ENCODE measurements at regions not wholly inside any gene's neighbourhood (a gene's known extent, or its start where the extent isn't known, plus 50 kb on each side); places are given as distances from the start of the nearest gene placed in this dataset.

DNA sequence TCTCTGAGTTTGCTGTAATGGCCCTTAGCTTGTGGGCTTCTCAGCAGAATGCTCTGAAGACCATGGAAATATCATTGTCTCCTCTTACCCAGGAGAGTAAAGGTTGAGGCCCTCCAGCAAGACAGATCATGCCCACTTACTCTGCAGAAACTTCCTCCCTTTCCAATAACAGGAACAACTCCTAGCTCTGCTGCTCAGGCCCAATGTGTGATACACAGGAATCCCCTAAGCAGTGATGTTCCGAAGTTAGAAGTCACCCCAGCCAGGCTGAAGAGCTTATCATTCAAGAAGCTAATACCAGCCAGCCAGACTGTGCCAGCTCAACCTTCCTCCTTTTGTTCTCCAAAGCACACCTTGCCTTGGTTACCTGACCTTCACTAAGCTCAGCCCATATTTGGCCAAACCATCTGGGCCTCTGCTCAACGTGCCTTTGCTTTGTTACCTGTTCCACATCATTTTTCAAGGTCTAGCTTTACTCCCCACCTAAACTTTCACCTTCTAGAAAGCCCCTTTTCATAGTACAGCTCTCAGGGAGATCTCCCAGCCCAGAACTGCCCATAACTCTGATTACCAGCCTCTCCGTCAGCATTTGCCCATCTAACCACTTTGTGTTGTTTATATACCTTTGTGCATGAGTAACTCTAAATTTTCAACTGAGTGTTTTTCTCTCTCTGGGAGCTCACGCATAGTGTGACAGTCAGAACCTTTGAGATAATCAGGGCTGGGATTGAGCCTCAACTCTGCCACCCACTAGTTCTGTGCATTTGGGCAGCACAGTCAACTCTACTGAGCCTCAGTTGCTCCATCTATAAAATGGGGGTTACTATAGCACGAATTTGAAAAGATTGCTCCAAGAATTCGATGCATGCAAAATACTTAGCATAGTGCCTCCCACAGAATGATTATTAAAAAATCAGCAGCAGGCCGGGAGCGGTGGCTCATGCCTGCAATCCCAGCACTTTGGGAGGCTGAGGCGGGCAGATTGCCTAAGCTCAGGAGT is 107.6 kb upstream of the CPEB4 start:
- no peaks in the 10 kb centered on the region for H3K27me3 Mint-ChIP-seq
- no peaks in the 10 kb centered on the region for H3K36me3 ChIP-seq (ENCODE audit: insufficient read depth, low read length)
- no peak overlapping the region for H3K4me3 Mint-ChIP-seq
- ATAC-seq (ENCODE audit: poor library complexity) = no peak
- H3K36me3 Mint-ChIP-seq (ENCODE audit: low read depth) = no peaks in the 10 kb centered on the region
- H3K27me3 ChIP-seq (ENCODE audit: control insufficient read depth in 1 of 2, insufficient read depth in 2 of 2, low read length in 2 of 2) = no peaks in the 10 kb centered on the region
- no peaks in the 10 kb centered on the region for H3K9me3 ChIP-seq (ENCODE audit: control insufficient read depth in 1 of 2, insufficient read depth in 1 of 2, low read length in 2 of 2)
- peaks cover 9% of the 10 kb centered on the region for H3K4me1 ChIP-seq (ENCODE audit: insufficient read depth, low read length)
- no peak overlapping the region for H3K4me3 ChIP-seq (ENCODE audit: low read length)
- no peaks in the 10 kb centered on the region for H3K9me3 Mint-ChIP-seq
- H3K4me1 Mint-ChIP-seq (ENCODE audit: low read depth) = peaks cover 19% of the 10 kb centered on the region
- H3K27ac Mint-ChIP-seq = no peak overlapping the region
- intact Hi-C loops (cut with DNase I, micrococcal nuclease) = no loop called here
- CTCF ChIA-PET = no interaction called here
- POLR2A ChIA-PET = interaction anchor here (1.7 kb wide), 1 partner anchor 107 kb away, joined by 6 read pairs; the partner anchor contains the start of gene CPEB4
- DNase-seq = peak in 1 of 14 experiments; percentile 16
- TF ChIP-seq, protein P1, sequence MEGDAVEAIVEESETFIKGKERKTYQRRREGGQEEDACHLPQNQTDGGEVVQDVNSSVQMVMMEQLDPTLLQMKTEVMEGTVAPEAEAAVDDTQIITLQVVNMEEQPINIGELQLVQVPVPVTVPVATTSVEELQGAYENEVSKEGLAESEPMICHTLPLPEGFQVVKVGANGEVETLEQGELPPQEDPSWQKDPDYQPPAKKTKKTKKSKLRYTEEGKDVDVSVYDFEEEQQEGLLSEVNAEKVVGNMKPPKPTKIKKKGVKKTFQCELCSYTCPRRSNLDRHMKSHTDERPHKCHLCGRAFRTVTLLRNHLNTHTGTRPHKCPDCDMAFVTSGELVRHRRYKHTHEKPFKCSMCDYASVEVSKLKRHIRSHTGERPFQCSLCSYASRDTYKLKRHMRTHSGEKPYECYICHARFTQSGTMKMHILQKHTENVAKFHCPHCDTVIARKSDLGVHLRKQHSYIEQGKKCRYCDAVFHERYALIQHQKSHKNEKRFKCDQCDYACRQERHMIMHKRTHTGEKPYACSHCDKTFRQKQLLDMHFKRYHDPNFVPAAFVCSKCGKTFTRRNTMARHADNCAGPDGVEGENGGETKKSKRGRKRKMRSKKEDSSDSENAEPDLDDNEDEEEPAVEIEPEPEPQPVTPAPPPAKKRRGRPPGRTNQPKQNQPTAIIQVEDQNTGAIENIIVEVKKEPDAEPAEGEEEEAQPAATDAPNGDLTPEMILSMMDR (IDR thresholded peaks at IDR 0.05) = no peak
- no peak overlapping the region for H3K27ac ChIP-seq (ENCODE audit: low read depth in 1 of 2, low read length in 2 of 2)

DNA sequence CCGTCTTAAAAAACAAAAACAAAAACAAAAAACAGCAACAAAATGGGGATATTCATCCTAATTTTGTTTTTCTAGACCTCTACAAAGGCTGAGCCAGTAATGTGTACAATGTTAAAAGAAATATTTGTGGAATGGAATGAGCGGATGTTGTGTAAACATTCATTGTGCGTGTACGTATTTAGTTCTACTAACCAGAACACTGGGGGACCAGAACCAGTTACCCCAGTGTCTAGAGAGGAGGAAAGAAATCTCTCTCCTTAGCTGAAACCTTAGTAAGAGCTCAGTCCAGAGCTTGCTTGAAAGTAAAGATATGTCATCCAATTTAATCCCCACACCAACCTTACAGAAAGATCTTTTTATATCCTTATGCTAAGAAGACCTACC is 106.7 kb upstream of the CPEB4 start:
- Mint-ChIP-seq H3K36me3 (ENCODE audit: low read depth) (no peaks in the 10 kb centered on the region), H3K9me3 (no peaks in the 10 kb centered on the region), H3K27me3 (no peaks in the 10 kb centered on the region), H3K4me3 (no peak overlapping the region), H3K4me1 (ENCODE audit: low read depth) (peaks cover 20% of the 10 kb centered on the region), H3K27ac (peak overlapping the region; percentile 79)
- Histone ChIP-seq H3K9me3 (ENCODE audit: control insufficient read depth in 1 of 2, insufficient read depth in 1 of 2, low read length in 2 of 2) (no peaks in the 10 kb centered on the region), H3K27me3 (ENCODE audit: control insufficient read depth in 1 of 2, insufficient read depth in 2 of 2, low read length in 2 of 2) (no peaks in the 10 kb centered on the region), H3K4me3 (ENCODE audit: low read length) (no peak overlapping the region), H3K4me1 (ENCODE audit: insufficient read depth, low read length) (peaks cover 6% of the 10 kb centered on the region), H3K27ac (ENCODE audit: low read depth in 1 of 2, low read length in 2 of 2) (peak overlapping the region in 1 of 2 donors; percentile 51), H3K36me3 (ENCODE audit: insufficient read depth, low read length) (no peaks in the 10 kb centered on the region)
- TF ChIP-seq, protein P1 (IDR thresholded peaks at IDR 0.05) = no peak
- no peak for DNase-seq
- intact Hi-C loops (cut with DNase I, micrococcal nuclease) = no loop called here
- ChIA-PET CTCF (no interaction called here), POLR2A (interaction anchor here (1.7 kb wide), 1 partner anchor 107 kb away, joined by 6 read pairs; the partner anchor contains the start of gene CPEB4)
- no peak for ATAC-seq (ENCODE audit: poor library complexity)

DNA sequence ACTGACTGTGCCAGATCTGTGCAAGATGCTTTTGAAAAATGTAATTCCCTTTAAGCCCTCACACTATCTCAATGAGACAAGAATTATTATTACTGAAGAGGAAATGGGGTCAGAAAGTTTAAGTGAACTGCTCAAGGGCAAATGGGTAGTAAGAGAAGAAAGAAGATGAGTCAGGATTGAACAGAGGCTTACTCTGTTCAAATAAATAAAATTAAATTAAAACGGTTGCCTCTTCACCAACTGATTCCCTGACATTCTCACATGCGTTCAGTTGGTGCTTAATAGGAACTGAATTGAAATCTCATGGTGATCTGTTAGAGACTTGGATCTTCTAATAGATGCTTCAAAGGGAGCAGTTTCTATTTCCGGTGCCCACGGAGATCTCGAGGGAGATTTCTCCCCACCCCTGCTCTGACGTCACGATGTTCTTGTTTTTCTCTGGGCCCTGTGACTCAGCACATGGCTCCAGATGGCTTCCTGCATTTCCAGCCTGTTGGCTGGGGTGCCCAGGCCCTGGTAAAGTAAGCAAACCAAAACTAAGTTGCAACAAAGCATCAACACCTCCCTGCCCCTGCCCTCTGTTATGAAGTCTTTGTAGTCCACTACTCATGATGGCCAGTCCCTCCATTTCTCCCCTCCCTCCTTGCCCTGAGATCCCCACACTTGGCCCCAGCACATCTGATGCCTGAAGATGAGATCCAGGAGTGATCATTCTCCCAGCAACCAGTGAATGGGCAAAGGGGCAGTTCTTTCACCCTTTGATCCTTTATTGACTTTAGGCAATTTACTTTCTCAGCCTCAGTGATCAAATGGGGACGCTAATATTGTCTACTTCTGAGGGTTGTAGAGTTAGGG is 106.1 kb upstream of the CPEB4 start:
- TF ChIP-seq, protein P1 (IDR thresholded peaks at IDR 0.05) = no peak
- intact Hi-C loops (cut with DNase I, micrococcal nuclease) = no loop called here
- H3K4me1 ChIP-seq (ENCODE audit: insufficient read depth, low read length) = peaks cover 6% of the 10 kb centered on the region
- ChIA-PET CTCF (no interaction called here), POLR2A (interaction anchor here (1.7 kb wide), 1 partner anchor 106 kb away, joined by 6 read pairs; the partner anchor contains the start of gene CPEB4)
- no peaks in the 10 kb centered on the region for H3K9me3 Mint-ChIP-seq
- ATAC-seq (ENCODE audit: poor library complexity) = peak; percentile 90
- H3K27me3 Mint-ChIP-seq = no peaks in the 10 kb centered on the region
- no peak overlapping the region for H3K4me3 ChIP-seq (ENCODE audit: low read length)
- H3K36me3 Mint-ChIP-seq (ENCODE audit: low read depth) = no peaks in the 10 kb centered on the region
- peak overlapping the region; percentile 79 for H3K27ac Mint-ChIP-seq
- no peaks in the 10 kb centered on the region for H3K36me3 ChIP-seq (ENCODE audit: insufficient read depth, low read length)
- H3K4me1 Mint-ChIP-seq (ENCODE audit: low read depth) = peaks cover 20% of the 10 kb centered on the region
- H3K9me3 ChIP-seq (ENCODE audit: control insufficient read depth in 1 of 2, insufficient read depth in 1 of 2, low read length in 2 of 2) = no peaks in the 10 kb centered on the region
- peak overlapping the region in 1 of 2 donors; percentile 51 for H3K27ac ChIP-seq (ENCODE audit: low read depth in 1 of 2, low read length in 2 of 2)
- H3K27me3 ChIP-seq (ENCODE audit: control insufficient read depth in 1 of 2, insufficient read depth in 2 of 2, low read length in 2 of 2) = no peaks in the 10 kb centered on the region
- peak; percentile 38 to 88 (median 64) for DNase-seq
- H3K4me3 Mint-ChIP-seq = peak overlapping the region; percentile 3

All from CD4-positive, alpha-beta T cell (primary cell).